ENCODE measurements at regions not wholly inside any gene's neighbourhood (a gene's known extent, or its start where the extent isn't known, plus 50 kb on each side); places are given as distances from the start of the nearest gene placed in this dataset.

- in situ Hi-C loops (cut with HindIII; ENCODE audit: low pct_ligation_motif_present, low sequenced_read_pairs) = no loop called here
- Histone ChIP-seq H3K36me3 (replicated peaks) (no peaks in the 10 kb centered on the region), H3K27ac (no peak overlapping the region), H3K4me3 (ENCODE audit: low read depth, low read length) (no peak overlapping the region), H3K27me3 (replicated peaks) (no peaks in the 10 kb centered on the region)
- DNase-seq = no peak
- no peak for TF ChIP-seq CTCF (IDR thresholded peaks at IDR 0.05; ENCODE audit: low read depth, low read length, missing control alignments)
Measured at GRCh38 chr10:113319479-113319878, 233.4 kb upstream of the HABP2 start.

- no peak for DNase-seq
- Histone ChIP-seq H3K27me3 (replicated peaks) (no peaks in the 10 kb centered on the region), H3K27ac (no peak overlapping the region), H3K4me3 (ENCODE audit: low read depth, low read length) (no peak overlapping the region), H3K36me3 (replicated peaks) (no peaks in the 10 kb centered on the region)
- no peak for TF ChIP-seq CTCF (IDR thresholded peaks at IDR 0.05; ENCODE audit: low read depth, low read length, missing control alignments)
- in situ Hi-C loops (cut with HindIII; ENCODE audit: low pct_ligation_motif_present, low sequenced_read_pairs) = no loop called here
Measured at GRCh38 chr10:113320211-113320610, 232.6 kb upstream of the HABP2 start.

DNA sequence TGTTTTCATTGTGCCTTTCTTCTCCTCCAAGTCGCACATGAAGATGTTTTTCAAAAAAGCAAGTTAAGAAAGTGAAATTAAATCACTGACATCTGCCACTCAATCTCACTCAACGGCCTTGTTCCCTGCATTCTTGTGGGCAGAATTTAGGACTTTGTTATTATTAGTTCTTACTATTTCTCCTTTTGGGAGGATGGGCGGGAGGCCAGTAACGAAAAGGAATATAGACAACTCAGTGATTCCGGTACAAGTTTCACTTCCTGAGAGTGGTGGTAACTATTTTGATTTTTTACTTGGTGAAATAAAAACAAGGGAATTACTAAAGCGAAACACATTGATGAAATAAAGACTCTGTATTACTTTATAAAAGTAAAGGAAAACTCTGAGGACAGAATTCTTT, 231.9 kb upstream of the HABP2 start:
- no peak overlapping the region for H3K27ac ChIP-seq
- H3K27me3 ChIP-seq (replicated peaks) = no peaks in the 10 kb centered on the region
- H3K4me3 ChIP-seq (ENCODE audit: low read depth, low read length) = no peak overlapping the region
- H3K36me3 ChIP-seq (replicated peaks) = no peaks in the 10 kb centered on the region
- DNase-seq = no peak
- no peak for TF ChIP-seq CTCF (IDR thresholded peaks at IDR 0.05; ENCODE audit: low read depth, low read length, missing control alignments)
- in situ Hi-C loops (cut with HindIII; ENCODE audit: low pct_ligation_motif_present, low sequenced_read_pairs) = no loop called here

GRCh38 chr10:113322843-113323242, 230.0 kb upstream of the HABP2 start:
- H3K27ac ChIP-seq = no peak overlapping the region
- no peaks in the 10 kb centered on the region for H3K27me3 ChIP-seq (replicated peaks)
- in situ Hi-C loops (cut with HindIII; ENCODE audit: low pct_ligation_motif_present, low sequenced_read_pairs) = no loop called here
- no peaks in the 10 kb centered on the region for H3K36me3 ChIP-seq (replicated peaks)
- no peak for TF ChIP-seq CTCF (IDR thresholded peaks at IDR 0.05; ENCODE audit: low read depth, low read length, missing control alignments)
- no peak for DNase-seq
- no peak overlapping the region for H3K4me3 ChIP-seq (ENCODE audit: low read depth, low read length)

GRCh38 chr10:113323985-113324384, 228.9 kb upstream of the HABP2 start:
- no peak for DNase-seq
- in situ Hi-C loops (cut with HindIII; ENCODE audit: low pct_ligation_motif_present, low sequenced_read_pairs) = no loop called here
- no peak overlapping the region for H3K27ac ChIP-seq
- H3K4me3 ChIP-seq (ENCODE audit: low read depth, low read length) = no peak overlapping the region
- H3K36me3 ChIP-seq (replicated peaks) = no peaks in the 10 kb centered on the region
- H3K27me3 ChIP-seq (replicated peaks) = no peaks in the 10 kb centered on the region
- no peak for TF ChIP-seq CTCF (IDR thresholded peaks at IDR 0.05; ENCODE audit: low read depth, low read length, missing control alignments)

Data from brain microvascular endothelial cell (primary cell).